MCF 10A (cell line): ENCODE measurements at regions not wholly inside any gene's neighbourhood (a gene's known extent, or its start where the extent isn't known, plus 50 kb on each side); places are given as distances from the start of the nearest gene placed in this dataset.

ENCODE experiments used
- BruUV-seq: library from RNA; stranded (reverse); fragments of 400-500 nt; replicated peaks from 2 replicates; lab custom pipeline; 2021; lab: Mats Ljungman, UMichigan
- CTCF ChIA-PET: fragments of 300-600 bp; sonication (Branson Sonifier 250); formaldehyde crosslinking; extraction: SDS; loops from one replicate; lab custom pipeline; 2021; ENCODE audit warnings: antibody characterized with exemption, inconsistent platforms; lab: Yijun Ruan, JAX
- POLR2A ChIA-PET: fragments of 300-600, 350-650 bp; sonication (Branson Sonifier 250); formaldehyde crosslinking; extraction: SDS; loops from one replicate; lab custom pipeline; 2020; ENCODE audit warnings: antibody characterized with exemption, inconsistent platforms; lab: Yijun Ruan, JAX
- DNase-seq: peaks from one replicate; pipeline ENCODE4 v3.0.0-alpha.2; 2018; ENCODE audit not compliant: unreplicated experiment
- H3K27ac Mint-ChIP-seq: one replicate; pipeline ENCODE4 v1.8.0; 2022; ENCODE audit warnings: mild to moderate bottlenecking, low read depth, mixed read lengths; ENCODE audit not compliant: unreplicated experiment
- H3K27me3 Mint-ChIP-seq: one replicate; pipeline ENCODE4 v1.8.0; 2022; ENCODE audit warnings: mixed read lengths; ENCODE audit not compliant: insufficient read depth, unreplicated experiment
- H3K36me3 Mint-ChIP-seq: one replicate; pipeline ENCODE4 v1.8.0; 2022; ENCODE audit warnings: mild to moderate bottlenecking, moderate library complexity, mixed read lengths; ENCODE audit not compliant: insufficient read depth, unreplicated experiment
- H3K4me1 Mint-ChIP-seq: one replicate; pipeline ENCODE4 v1.8.0; 2022; ENCODE audit warnings: mixed read lengths; ENCODE audit not compliant: insufficient read depth, unreplicated experiment
- H3K4me3 Mint-ChIP-seq: one replicate; pipeline ENCODE4 v1.8.0; 2022; ENCODE audit warnings: mild to moderate bottlenecking, moderate library complexity, mixed read lengths; ENCODE audit not compliant: unreplicated experiment
- H3K9me3 Mint-ChIP-seq: one replicate; pipeline ENCODE4 v1.8.0; 2022; ENCODE audit warnings: mixed read lengths; ENCODE audit not compliant: unreplicated experiment
- CTCF ChIP-seq: fragments of 200-600 bp; IDR thresholded peaks from one replicate; pipeline ENCODE4 v1.8.0; 2022; ENCODE audit warnings: antibody characterized with exemption, mild to moderate bottlenecking; ENCODE audit not compliant: unreplicated experiment
- intact Hi-C: fragments of 100-400 bp; cut with micrococcal nuclease; formaldehyde crosslinking; loops from 2 replicates; pipeline ENCODE4 v1.14.1; 2022

- ChIA-PET CTCF (interaction anchor here (0.6 to 0.7 kb wide), 3 partner anchors 520 to 955 kb away, joined by 3 read pairs; no protein-coding TSS in a partner anchor), POLR2A (no interaction called here)
- no peaks in the 10 kb centered on the region for H3K9me3 Mint-ChIP-seq
- no peaks in the 10 kb centered on the region for H3K27me3 Mint-ChIP-seq
- no peaks in the 10 kb centered on the region for H3K4me1 Mint-ChIP-seq
- no peaks in the 10 kb centered on the region for H3K36me3 Mint-ChIP-seq
- DNase-seq = no peak
- no peak overlapping the region for H3K27ac Mint-ChIP-seq
- intact Hi-C loops = no loop called here
- H3K4me3 Mint-ChIP-seq = no peak overlapping the region
- BruUV-seq = no TSS peak
- no peak for TF ChIP-seq CTCF
Measured at GRCh38 chr7:126378642-126379041, 874.1 kb downstream of the GRM8 start.

GRCh38 chr7:126370038-126370668, 882.6 kb downstream of the GRM8 start:
- TF ChIP-seq CTCF = no peak
- no peaks in the 10 kb centered on the region for H3K27me3 Mint-ChIP-seq
- no peak for DNase-seq
- H3K9me3 Mint-ChIP-seq = peaks cover 9% of the 10 kb centered on the region
- H3K36me3 Mint-ChIP-seq = no peaks in the 10 kb centered on the region
- no TSS peak for BruUV-seq
- no peaks in the 10 kb centered on the region for H3K4me1 Mint-ChIP-seq
- intact Hi-C loops = no loop called here
- CTCF ChIA-PET = no interaction called here
- POLR2A ChIA-PET = no interaction called here
- H3K27ac Mint-ChIP-seq = no peak overlapping the region
- no peak overlapping the region for H3K4me3 Mint-ChIP-seq

GRCh38 chr7:126362746-126363145, 890.0 kb downstream of the GRM8 start:
- Mint-ChIP-seq H3K27ac (no peak overlapping the region), H3K9me3 (no peaks in the 10 kb centered on the region), H3K4me1 (no peaks in the 10 kb centered on the region), H3K4me3 (no peak overlapping the region), H3K36me3 (no peaks in the 10 kb centered on the region), H3K27me3 (no peaks in the 10 kb centered on the region)
- CTCF ChIA-PET = no interaction called here
- intact Hi-C loops = no loop called here
- POLR2A ChIA-PET = no interaction called here
- no peak for DNase-seq
- no TSS peak for BruUV-seq
- no peak for TF ChIP-seq CTCF

GRCh38 chr7:126361183-126361582, 891.6 kb downstream of the GRM8 start:
- ChIA-PET CTCF (no interaction called here), POLR2A (interaction anchor here (0.7 kb wide), 1 partner anchor 180 kb away, joined by 3 read pairs; no protein-coding TSS in a partner anchor)
- H3K27ac Mint-ChIP-seq = no peak overlapping the region
- BruUV-seq = no TSS peak
- no peak overlapping the region for H3K4me3 Mint-ChIP-seq
- intact Hi-C loops = no loop called here
- DNase-seq = no peak
- no peaks in the 10 kb centered on the region for H3K4me1 Mint-ChIP-seq
- no peak for TF ChIP-seq CTCF
- no peaks in the 10 kb centered on the region for H3K9me3 Mint-ChIP-seq
- H3K36me3 Mint-ChIP-seq = no peaks in the 10 kb centered on the region
- no peaks in the 10 kb centered on the region for H3K27me3 Mint-ChIP-seq
